Thoracic aorta (tissue), 2 donors: ENCODE measurements at regions not wholly inside any gene's neighbourhood (a gene's known extent, or its start where the extent isn't known, plus 50 kb on each side); places are given as distances from the start of the nearest gene placed in this dataset.

Experiments
- ATAC-seq: fragments of 150-250 bp; one replicate; pipeline ENCODE4 v1.8.0; 2017; ENCODE audit warnings: low read depth; ENCODE audit not compliant: insufficient number of reproducible peaks, low FRiP score
- DNase-seq: peaks from one replicate; pipeline ENCODE4 v3.0.0-alpha.2; 2020; ENCODE audit warnings: low spot score
- H3K27ac ChIP-seq, 2 donors: fragments of 200-600 bp; sonication (generic); 1 replicate in 1 of 2; 2 replicates in 1 of 2; pipeline ENCODE4 v1.5.1; 2016; ENCODE audit warnings: mild to moderate bottlenecking in 2 of 2, moderate library complexity in 2 of 2
- H3K27me3 ChIP-seq: fragments of 200-600 bp; sonication (generic); replicated peaks from 2 replicates; pipeline ENCODE4 v1.6.0; 2016; ENCODE audit warnings: mild to moderate bottlenecking; ENCODE audit not compliant: insufficient read depth
- H3K36me3 ChIP-seq: fragments of 200-600 bp; sonication (generic); one replicate; pipeline ENCODE4 v1.5.1; 2016
- H3K4me1 ChIP-seq, 2 donors: fragments of 200-600 bp; sonication (generic); 1 replicate in 1 of 2; 2 replicates in 1 of 2; pipeline versions ENCODE4 v1.5.1 to v1.6.0; 2016; ENCODE audit warnings: low read depth in 2 of 2, mild to moderate bottlenecking in 1 of 2; ENCODE audit not compliant: control insufficient read depth in 1 of 2
- H3K4me3 ChIP-seq: fragments of 200-600 bp; sonication (generic); 2 replicates; pipeline ENCODE4 v1.5.1; 2016; ENCODE audit warnings: mild to moderate bottlenecking
- H3K9me3 ChIP-seq: fragments of 200-600 bp; sonication (generic); 2 replicates; pipeline ENCODE4 v1.5.1; 2016
- TF ChIP-seq, protein P1 (sequence below): fragments of 200-600 bp; sonication (generic); IDR thresholded peaks from one replicate; pipeline ENCODE4 v1.5.1; 2019; ENCODE audit warnings: antibody characterized with exemption

- no peaks in the 10 kb centered on the region for H3K36me3 ChIP-seq
- H3K9me3 ChIP-seq: no peaks in the 10 kb centered on the region
- H3K4me1 ChIP-seq: no peaks in the 10 kb centered on the region
- no peak for DNase-seq
- no peak for ATAC-seq
- no peaks in the 10 kb centered on the region for H3K27me3 ChIP-seq
- H3K4me3 ChIP-seq: no peak overlapping the region
- no peak overlapping the region for H3K27ac ChIP-seq
- TF ChIP-seq, protein P1, sequence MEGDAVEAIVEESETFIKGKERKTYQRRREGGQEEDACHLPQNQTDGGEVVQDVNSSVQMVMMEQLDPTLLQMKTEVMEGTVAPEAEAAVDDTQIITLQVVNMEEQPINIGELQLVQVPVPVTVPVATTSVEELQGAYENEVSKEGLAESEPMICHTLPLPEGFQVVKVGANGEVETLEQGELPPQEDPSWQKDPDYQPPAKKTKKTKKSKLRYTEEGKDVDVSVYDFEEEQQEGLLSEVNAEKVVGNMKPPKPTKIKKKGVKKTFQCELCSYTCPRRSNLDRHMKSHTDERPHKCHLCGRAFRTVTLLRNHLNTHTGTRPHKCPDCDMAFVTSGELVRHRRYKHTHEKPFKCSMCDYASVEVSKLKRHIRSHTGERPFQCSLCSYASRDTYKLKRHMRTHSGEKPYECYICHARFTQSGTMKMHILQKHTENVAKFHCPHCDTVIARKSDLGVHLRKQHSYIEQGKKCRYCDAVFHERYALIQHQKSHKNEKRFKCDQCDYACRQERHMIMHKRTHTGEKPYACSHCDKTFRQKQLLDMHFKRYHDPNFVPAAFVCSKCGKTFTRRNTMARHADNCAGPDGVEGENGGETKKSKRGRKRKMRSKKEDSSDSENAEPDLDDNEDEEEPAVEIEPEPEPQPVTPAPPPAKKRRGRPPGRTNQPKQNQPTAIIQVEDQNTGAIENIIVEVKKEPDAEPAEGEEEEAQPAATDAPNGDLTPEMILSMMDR: no peak
Observed at GRCh38 chr12:65623507-65623906, 200.8 kb upstream of the HMGA2 start.

- H3K9me3 ChIP-seq: no peaks in the 10 kb centered on the region
- no peaks in the 10 kb centered on the region for H3K4me1 ChIP-seq
- H3K27me3 ChIP-seq: no peaks in the 10 kb centered on the region
- no peaks in the 10 kb centered on the region for H3K36me3 ChIP-seq
- DNase-seq (no peak), ATAC-seq (no peak)
- no peak overlapping the region for H3K4me3 ChIP-seq
- no peak overlapping the region for H3K27ac ChIP-seq
- TF ChIP-seq, protein P1: no peak
Observed at GRCh38 chr12:65624554-65625086, 199.7 kb upstream of the HMGA2 start.

GRCh38 chr12:65628061-65628460 lies 196.2 kb upstream of the HMGA2 start:
- Histone ChIP-seq H3K4me3 (no peak overlapping the region), H3K27me3 (no peaks in the 10 kb centered on the region), H3K36me3 (no peaks in the 10 kb centered on the region), H3K9me3 (no peaks in the 10 kb centered on the region), H3K27ac (no peak overlapping the region), H3K4me1 (peaks cover 15 to 21% of the 10 kb centered on the region in 2 donors)
- TF ChIP-seq, protein P1: no peak
- DNase-seq: no peak
- no peak for ATAC-seq

DNA sequence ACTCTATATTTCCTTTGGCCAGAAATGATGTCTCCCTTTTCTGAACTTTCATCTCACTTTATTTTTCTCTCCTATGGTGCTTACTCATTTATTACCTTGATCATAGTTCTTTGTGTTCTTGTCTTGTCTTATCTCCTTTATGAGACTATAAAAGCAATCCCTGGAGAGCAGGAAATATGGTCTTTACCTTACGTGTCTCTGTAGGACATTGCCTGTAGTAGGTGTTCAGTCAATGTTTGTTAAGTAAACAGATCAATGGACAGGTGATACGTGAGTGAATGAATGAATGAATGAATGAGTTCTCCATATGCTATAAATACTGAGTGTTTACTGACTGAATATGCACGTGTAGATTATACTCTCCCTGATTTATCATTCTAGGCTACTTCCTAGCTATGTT lies 193.7 kb upstream of the HMGA2 start:
- H3K4me3 ChIP-seq: no peak overlapping the region
- H3K36me3 ChIP-seq: no peaks in the 10 kb centered on the region
- H3K27me3 ChIP-seq: no peaks in the 10 kb centered on the region
- no peak for DNase-seq
- no peaks in the 10 kb centered on the region for H3K9me3 ChIP-seq
- TF ChIP-seq, protein P1: no peak
- peaks cover 20 to 21% of the 10 kb centered on the region in 2 donors for H3K4me1 ChIP-seq
- H3K27ac ChIP-seq: no peak overlapping the region
- ATAC-seq: no peak

GRCh38 chr12:65631621-65632111 lies 192.6 kb upstream of the HMGA2 start:
- Histone ChIP-seq H3K36me3 (no peaks in the 10 kb centered on the region), H3K27ac (no peak overlapping the region), H3K4me3 (no peak overlapping the region), H3K9me3 (no peaks in the 10 kb centered on the region), H3K27me3 (no peaks in the 10 kb centered on the region), H3K4me1 (peaks cover 20 to 21% of the 10 kb centered on the region in 2 donors)
- TF ChIP-seq, protein P1: no peak
- ATAC-seq (peak; percentile 88), DNase-seq (peak; percentile 6)
